ENCODE measurements at regions not wholly inside any gene's neighbourhood (a gene's known extent, or its start where the extent isn't known, plus 50 kb on each side); places are given as distances from the start of the nearest gene placed in this dataset.

GRCh38 chr1:244989813-244990212 lies 125.5 kb upstream of the HNRNPU start:
- no peaks in the 10 kb centered on the region for H3K36me3 Mint-ChIP-seq (ENCODE audit: low read depth)
- H3K4me3 Mint-ChIP-seq = no peak overlapping the region
- no peaks in the 10 kb centered on the region for H3K9me3 Mint-ChIP-seq (ENCODE audit: insufficient read depth)
- no peaks in the 10 kb centered on the region for H3K27me3 Mint-ChIP-seq (ENCODE audit: low read depth)
- no peak for ATAC-seq
- H3K27ac Mint-ChIP-seq = no peak overlapping the region
- DNase-seq = no peak
- no peaks in the 10 kb centered on the region for H3K4me1 Mint-ChIP-seq (ENCODE audit: low read depth)
- POLR2A ChIA-PET = no interaction called here
- CTCF ChIA-PET = no interaction called here

GRCh38 chr1:244988521-244988920 lies 124.2 kb upstream of the HNRNPU start:
- Mint-ChIP-seq H3K9me3 (ENCODE audit: insufficient read depth) (no peaks in the 10 kb centered on the region), H3K27ac (no peak overlapping the region), H3K4me1 (ENCODE audit: low read depth) (no peaks in the 10 kb centered on the region), H3K27me3 (ENCODE audit: low read depth) (no peaks in the 10 kb centered on the region), H3K4me3 (no peak overlapping the region), H3K36me3 (ENCODE audit: low read depth) (no peaks in the 10 kb centered on the region)
- no peak for DNase-seq
- POLR2A ChIA-PET = no interaction called here
- ATAC-seq = no peak
- CTCF ChIA-PET = no interaction called here

- ChIA-PET CTCF (no interaction called here), POLR2A (no interaction called here)
- DNase-seq (no peak), ATAC-seq (no peak)
- Mint-ChIP-seq H3K27me3 (ENCODE audit: low read depth) (no peaks in the 10 kb centered on the region), H3K4me3 (no peak overlapping the region), H3K27ac (no peak overlapping the region), H3K9me3 (ENCODE audit: insufficient read depth) (no peaks in the 10 kb centered on the region), H3K4me1 (ENCODE audit: low read depth) (no peaks in the 10 kb centered on the region), H3K36me3 (ENCODE audit: low read depth) (no peaks in the 10 kb centered on the region)
Observed at GRCh38 chr1:244980605-244981004, 116.3 kb upstream of the HNRNPU start.

- POLR2A ChIA-PET = interaction anchor here (5.3 kb wide), 1 partner anchor 111 kb away, joined by 53 read pairs; the partner anchor contains the start of gene HNRNPU
- DNase-seq (no peak), ATAC-seq (no peak)
- Mint-ChIP-seq H3K4me3 (no peak overlapping the region), H3K27ac (no peak overlapping the region), H3K9me3 (ENCODE audit: insufficient read depth) (no peaks in the 10 kb centered on the region), H3K27me3 (ENCODE audit: low read depth) (no peaks in the 10 kb centered on the region), H3K36me3 (ENCODE audit: low read depth) (peaks cover 4% of the 10 kb centered on the region), H3K4me1 (ENCODE audit: low read depth) (peaks cover 12% of the 10 kb centered on the region)
- CTCF ChIA-PET = interaction anchor here (2.1 kb wide), 1 partner anchor 68 kb away, joined by 10 read pairs; no protein-coding TSS in a partner anchor
Observed at GRCh38 chr1:244974550-244974949, 110.2 kb upstream of the HNRNPU start.

- no peak overlapping the region for H3K27ac Mint-ChIP-seq
- DNase-seq (no peak), ATAC-seq (no peak)
- no peaks in the 10 kb centered on the region for H3K9me3 Mint-ChIP-seq (ENCODE audit: insufficient read depth)
- peaks cover 16% of the 10 kb centered on the region for H3K4me1 Mint-ChIP-seq (ENCODE audit: low read depth)
- no peaks in the 10 kb centered on the region for H3K27me3 Mint-ChIP-seq (ENCODE audit: low read depth)
- POLR2A ChIA-PET = interaction anchor here (5.3 kb wide), 1 partner anchor 110 kb away, joined by 53 read pairs; the partner anchor contains the start of gene HNRNPU
- H3K4me3 Mint-ChIP-seq = no peak overlapping the region
- peaks cover 4% of the 10 kb centered on the region for H3K36me3 Mint-ChIP-seq (ENCODE audit: low read depth)
- CTCF ChIA-PET = interaction anchor here (2.1 kb wide), 1 partner anchor 69 kb away, joined by 10 read pairs; no protein-coding TSS in a partner anchor
Observed at GRCh38 chr1:244974106-244974505, 109.8 kb upstream of the HNRNPU start.

- Mint-ChIP-seq H3K36me3 (ENCODE audit: low read depth) (peaks cover 4% of the 10 kb centered on the region), H3K27ac (peak overlapping the region; percentile 99), H3K4me3 (peak overlapping the region; percentile 88), H3K27me3 (ENCODE audit: low read depth) (no peaks in the 10 kb centered on the region), H3K9me3 (ENCODE audit: insufficient read depth) (no peaks in the 10 kb centered on the region), H3K4me1 (ENCODE audit: low read depth) (peaks cover 18% of the 10 kb centered on the region)
- no peak for DNase-seq
- POLR2A ChIA-PET = interaction anchor here (0.9 to 5.3 kb wide), 6 partner anchors 13 to 320 kb away, joined by 3 to 53 read pairs (median 3); partner anchors contain the start of genes COX20 and HNRNPU
- CTCF ChIA-PET = interaction anchor here (0.7 to 2.1 kb wide), 4 partner anchors 71 to 116 kb away, joined by 5 to 13 read pairs (median 8); partner anchors contain the start of gene HNRNPU
- no peak for ATAC-seq
Observed at GRCh38 chr1:244971552-244972216, 107.3 kb upstream of the HNRNPU start.

GRCh38 chr1:244970744-244971551 lies 106.6 kb upstream of the HNRNPU start:
- ATAC-seq (peak; percentile 83), DNase-seq (peak; percentile 94)
- Mint-ChIP-seq H3K9me3 (ENCODE audit: insufficient read depth) (no peaks in the 10 kb centered on the region), H3K27me3 (ENCODE audit: low read depth) (no peaks in the 10 kb centered on the region), H3K36me3 (ENCODE audit: low read depth) (peaks cover 4% of the 10 kb centered on the region), H3K27ac (peak overlapping the region; percentile 99), H3K4me3 (peak overlapping the region; percentile 88), H3K4me1 (ENCODE audit: low read depth) (peaks cover 18% of the 10 kb centered on the region)
- ChIA-PET POLR2A (interaction anchor here (0.9 to 5.3 kb wide), 5 partner anchors 107 to 319 kb away, joined by 3 to 53 read pairs (median 3); partner anchors contain the start of genes COX20 and HNRNPU), CTCF (interaction anchor here (1.2 to 2.1 kb wide), 3 partner anchors 71 to 115 kb away, joined by 5 to 13 read pairs (median 9); partner anchors contain the start of gene HNRNPU)

GRCh38 chr1:244970236-244970743 lies 105.9 kb upstream of the HNRNPU start:
- Mint-ChIP-seq H3K4me3 (peak overlapping the region; percentile 88), H3K9me3 (ENCODE audit: insufficient read depth) (no peaks in the 10 kb centered on the region), H3K27ac (peak overlapping the region; percentile 99), H3K4me1 (ENCODE audit: low read depth) (peaks cover 18% of the 10 kb centered on the region), H3K27me3 (ENCODE audit: low read depth) (no peaks in the 10 kb centered on the region), H3K36me3 (ENCODE audit: low read depth) (peaks cover 4% of the 10 kb centered on the region)
- CTCF ChIA-PET = interaction anchor here (1.2 to 2.0 kb wide), 4 partner anchors 72 to 521 kb away, joined by 3 to 13 read pairs (median 7); partner anchors contain the start of gene HNRNPU
- peak; percentile 68 for ATAC-seq
- peak; percentile 77 for DNase-seq
- POLR2A ChIA-PET = interaction anchor here (0.9 to 5.3 kb wide), 7 partner anchors 15 to 319 kb away, joined by 3 to 53 read pairs (median 3); partner anchors contain the start of genes COX20 and HNRNPU

GRCh38 chr1:244969355-244970235 lies 105.3 kb upstream of the HNRNPU start:
- H3K27me3 Mint-ChIP-seq (ENCODE audit: low read depth) = no peaks in the 10 kb centered on the region
- H3K4me3 Mint-ChIP-seq = peak overlapping the region; percentile 86
- no peaks in the 10 kb centered on the region for H3K9me3 Mint-ChIP-seq (ENCODE audit: insufficient read depth)
- ATAC-seq (peak; percentile 20), DNase-seq (peak; percentile 64)
- CTCF ChIA-PET = interaction anchor here (0.7 to 1.5 kb wide), 9 partner anchors 30 to 520 kb away, joined by 3 to 10 read pairs (median 3); partner anchors contain the start of gene HNRNPU
- peaks cover 18% of the 10 kb centered on the region for H3K4me1 Mint-ChIP-seq (ENCODE audit: low read depth)
- H3K36me3 Mint-ChIP-seq (ENCODE audit: low read depth) = peaks cover 4% of the 10 kb centered on the region
- peak overlapping the region; percentile 95 for H3K27ac Mint-ChIP-seq
- POLR2A ChIA-PET = interaction anchor here (0.8 to 4.2 kb wide), 8 partner anchors 9 to 316 kb away, joined by 3 to 41 read pairs (median 4); partner anchors contain the start of genes COX20 and HNRNPU

- ChIA-PET CTCF (interaction anchor here (0.7 to 1.5 kb wide), 9 partner anchors 29 to 519 kb away, joined by 3 to 10 read pairs (median 3); partner anchors contain the start of gene HNRNPU), POLR2A (interaction anchor here (0.6 to 4.2 kb wide), 9 partner anchors 8 to 315 kb away, joined by 3 to 41 read pairs (median 3); partner anchors contain the start of genes COX20 and HNRNPU)
- Mint-ChIP-seq H3K27ac (no peak overlapping the region), H3K9me3 (ENCODE audit: insufficient read depth) (no peaks in the 10 kb centered on the region), H3K4me3 (peak overlapping the region; percentile 86), H3K36me3 (ENCODE audit: low read depth) (peaks cover 4% of the 10 kb centered on the region), H3K27me3 (ENCODE audit: low read depth) (no peaks in the 10 kb centered on the region), H3K4me1 (ENCODE audit: low read depth) (peaks cover 24% of the 10 kb centered on the region)
- DNase-seq (no peak), ATAC-seq (no peak)
Observed at GRCh38 chr1:244968881-244969280, 104.5 kb upstream of the HNRNPU start.
